ENCODE measurements at regions not wholly inside any gene's neighbourhood (a gene's known extent, or its start where the extent isn't known, plus 50 kb on each side); places are given as distances from the start of the nearest gene placed in this dataset.

DNA sequence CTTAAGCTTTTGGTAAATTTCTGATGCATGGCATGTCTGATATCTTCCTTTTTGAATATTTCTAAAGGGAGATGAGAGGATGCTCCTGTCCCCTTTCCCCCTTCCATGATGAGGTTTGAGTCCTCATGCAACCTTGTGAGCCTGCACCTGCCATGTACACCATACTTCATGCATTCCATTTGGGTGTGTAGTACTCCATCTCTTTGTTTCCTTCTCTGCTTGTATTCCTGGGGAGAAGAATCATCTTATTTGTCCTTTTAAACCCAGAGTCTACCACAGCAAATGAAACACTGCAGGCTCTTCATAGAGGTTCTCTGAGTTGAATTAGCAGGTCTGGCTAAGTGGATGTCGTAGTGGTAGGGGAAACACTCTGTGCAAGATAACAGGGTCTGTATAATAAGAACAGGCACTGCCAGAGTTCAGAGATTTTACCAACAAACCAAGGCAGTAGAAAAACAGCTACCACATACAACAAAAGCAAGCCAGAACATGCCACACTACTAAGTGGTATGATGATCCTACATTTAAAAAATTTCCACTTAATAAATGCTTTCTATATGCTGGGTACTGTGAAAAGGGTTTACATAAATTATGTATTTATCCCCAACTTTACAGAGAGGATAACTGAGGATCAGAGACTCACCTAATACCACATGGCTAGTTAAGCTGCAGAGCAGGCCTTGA lies 439.8 kb upstream of the GRIA1 start:
- no peak overlapping the region for H3K27ac ChIP-seq (ENCODE audit: low read depth, low read length)
- POLR2A ChIA-PET: no interaction called here
- CTCF ChIA-PET: no interaction called here
- TF ChIP-seq, protein P1, sequence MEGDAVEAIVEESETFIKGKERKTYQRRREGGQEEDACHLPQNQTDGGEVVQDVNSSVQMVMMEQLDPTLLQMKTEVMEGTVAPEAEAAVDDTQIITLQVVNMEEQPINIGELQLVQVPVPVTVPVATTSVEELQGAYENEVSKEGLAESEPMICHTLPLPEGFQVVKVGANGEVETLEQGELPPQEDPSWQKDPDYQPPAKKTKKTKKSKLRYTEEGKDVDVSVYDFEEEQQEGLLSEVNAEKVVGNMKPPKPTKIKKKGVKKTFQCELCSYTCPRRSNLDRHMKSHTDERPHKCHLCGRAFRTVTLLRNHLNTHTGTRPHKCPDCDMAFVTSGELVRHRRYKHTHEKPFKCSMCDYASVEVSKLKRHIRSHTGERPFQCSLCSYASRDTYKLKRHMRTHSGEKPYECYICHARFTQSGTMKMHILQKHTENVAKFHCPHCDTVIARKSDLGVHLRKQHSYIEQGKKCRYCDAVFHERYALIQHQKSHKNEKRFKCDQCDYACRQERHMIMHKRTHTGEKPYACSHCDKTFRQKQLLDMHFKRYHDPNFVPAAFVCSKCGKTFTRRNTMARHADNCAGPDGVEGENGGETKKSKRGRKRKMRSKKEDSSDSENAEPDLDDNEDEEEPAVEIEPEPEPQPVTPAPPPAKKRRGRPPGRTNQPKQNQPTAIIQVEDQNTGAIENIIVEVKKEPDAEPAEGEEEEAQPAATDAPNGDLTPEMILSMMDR (IDR thresholded peaks at IDR 0.05; ENCODE audit: low read depth, low read length): no peak
- H3K27me3 ChIP-seq (ENCODE audit: control insufficient read depth, insufficient read depth, low read length): no peaks in the 10 kb centered on the region
- H3K9me3 ChIP-seq (ENCODE audit: control insufficient read depth, insufficient read depth, low read length): peaks cover 6% of the 10 kb centered on the region; the same call in 1 of the 2 replicates
- no peak overlapping the region for H3K4me3 ChIP-seq (ENCODE audit: low read depth, low read length)
- DNase-seq (ENCODE audit: low read depth, low spot score): no peak

DNA sequence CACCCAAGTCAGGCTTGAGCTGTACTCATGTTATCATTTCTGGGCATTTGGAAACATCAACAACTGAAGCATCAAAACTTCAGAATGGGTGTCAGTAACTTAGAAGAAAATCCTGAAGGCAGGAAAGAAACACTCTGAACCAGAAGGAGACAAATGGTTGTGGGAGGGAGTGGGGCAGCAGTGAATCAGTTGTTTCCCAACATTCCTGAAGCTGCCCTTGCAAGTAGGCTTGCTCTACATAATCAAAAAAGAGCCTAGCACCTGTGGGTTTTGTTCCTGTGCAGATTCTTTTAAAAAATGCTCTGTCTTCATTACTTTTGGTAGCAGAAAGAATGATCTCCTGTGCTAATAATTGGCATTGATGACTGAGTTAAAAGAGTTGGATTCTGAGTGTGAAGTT lies 424.2 kb upstream of the GRIA1 start:
- Histone ChIP-seq H3K27me3 (ENCODE audit: control insufficient read depth, insufficient read depth, low read length) (no peaks in the 10 kb centered on the region), H3K27ac (ENCODE audit: low read depth, low read length) (no peak overlapping the region), H3K4me3 (ENCODE audit: low read depth, low read length) (no peak overlapping the region), H3K9me3 (ENCODE audit: control insufficient read depth, insufficient read depth, low read length) (peaks cover 6% of the 10 kb centered on the region; the same call in 1 of the 2 replicates)
- CTCF ChIA-PET: no interaction called here
- no peak for DNase-seq (ENCODE audit: low read depth, low spot score)
- POLR2A ChIA-PET: no interaction called here
- TF ChIP-seq, protein P1 (IDR thresholded peaks at IDR 0.05; ENCODE audit: low read depth, low read length): no peak

- no peak overlapping the region for H3K27ac ChIP-seq (ENCODE audit: low read depth, low read length)
- DNase-seq (ENCODE audit: low read depth, low spot score): no peak
- POLR2A ChIA-PET: no interaction called here
- CTCF ChIA-PET: no interaction called here
- no peak overlapping the region for H3K4me3 ChIP-seq (ENCODE audit: low read depth, low read length)
- TF ChIP-seq, protein P1 (IDR thresholded peaks at IDR 0.05; ENCODE audit: low read depth, low read length): no peak
- H3K9me3 ChIP-seq (ENCODE audit: control insufficient read depth, insufficient read depth, low read length): no peaks in the 10 kb centered on the region; the same call in 1 of the 2 replicates
- H3K27me3 ChIP-seq (ENCODE audit: control insufficient read depth, insufficient read depth, low read length): no peaks in the 10 kb centered on the region
These were observed 422.6 kb upstream of the GRIA1 start for GRCh38 chr5:153067869-153068268.

- H3K4me3 ChIP-seq (ENCODE audit: low read depth, low read length): no peak overlapping the region
- no peaks in the 10 kb centered on the region for H3K27me3 ChIP-seq (ENCODE audit: control insufficient read depth, insufficient read depth, low read length)
- POLR2A ChIA-PET: no interaction called here
- DNase-seq (ENCODE audit: low read depth, low spot score): no peak
- CTCF ChIA-PET: no interaction called here
- no peak overlapping the region for H3K27ac ChIP-seq (ENCODE audit: low read depth, low read length)
- TF ChIP-seq, protein P1 (IDR thresholded peaks at IDR 0.05; ENCODE audit: low read depth, low read length): no peak
- peaks cover 3% of the 10 kb centered on the region for H3K9me3 ChIP-seq (ENCODE audit: control insufficient read depth, insufficient read depth, low read length)
These were observed 411.1 kb upstream of the GRIA1 start for GRCh38 chr5:153079396-153079795.

GRCh38 chr5:153080940-153081339 lies 409.5 kb upstream of the GRIA1 start:
- no peak overlapping the region for H3K4me3 ChIP-seq (ENCODE audit: low read depth, low read length)
- H3K27me3 ChIP-seq (ENCODE audit: control insufficient read depth, insufficient read depth, low read length): no peaks in the 10 kb centered on the region
- no peak overlapping the region for H3K27ac ChIP-seq (ENCODE audit: low read depth, low read length)
- no peak for DNase-seq (ENCODE audit: low read depth, low spot score)
- ChIA-PET POLR2A (no interaction called here), CTCF (no interaction called here)
- H3K9me3 ChIP-seq (ENCODE audit: control insufficient read depth, insufficient read depth, low read length): peaks cover 3% of the 10 kb centered on the region
- TF ChIP-seq, protein P1 (IDR thresholded peaks at IDR 0.05; ENCODE audit: low read depth, low read length): no peak
